ENCODE measurements at regions not wholly inside any gene's neighbourhood (a gene's known extent, or its start where the extent isn't known, plus 50 kb on each side); places are given as distances from the start of the nearest gene placed in this dataset.

GRCh38 chr14:44669496-44669895, 162.4 kb upstream of the FSCB start:
- Histone ChIP-seq H3K9ac (ENCODE audit: insufficient read depth, low read depth, low read length) (no peak overlapping the region), H3K4me2 (ENCODE audit: low read depth, low read length) (no peak overlapping the region), H3K27ac (ENCODE audit: extremely low read length, insufficient read depth, low read length) (no peak overlapping the region), H3K79me2 (ENCODE audit: insufficient read depth, low read length) (no peaks in the 10 kb centered on the region), H3K36me3 (replicated peaks in 1 of 2; ENCODE audit: control insufficient read depth in 1 of 2, insufficient read depth in 2 of 2, low read length in 2 of 2) (no peaks in the 10 kb centered on the region), H2AFZ (ENCODE audit: low read length) (no peak overlapping the region), H3K9me3 (ENCODE audit: low read length) (peaks cover 14% of the 10 kb centered on the region; the same call in 1 of the 2 replicates), H3K27me3 (ENCODE audit: control insufficient read depth in 1 of 2, insufficient read depth in 2 of 2, low read length in 2 of 2) (no peaks in the 10 kb centered on the region), H3K4me3 (replicated peaks in 1 of 3; ENCODE audit: insufficient read depth in 1 of 3, low read depth in 2 of 3, low read length in 3 of 3) (no peak overlapping the region), H3K4me1 (ENCODE audit: insufficient read depth, low read length) (no peaks in the 10 kb centered on the region), H4K20me1 (ENCODE audit: insufficient read depth, low read length) (no peaks in the 10 kb centered on the region)
- BruUV-seq (replicated peaks): no TSS peak
- ChIA-PET POLR2A (no interaction called here), CTCF (ENCODE audit: low intra/inter-chr PET ratio, low total read pairs) (no interaction called here)
- FAIRE-seq (no peak), ATAC-seq (no peak), DNase-seq (ENCODE audit: low spot score) (no peak)
- in situ Hi-C loops (cut with HindIII; ENCODE audit: extremely low pct_ligation_motif_present, low pct_unique_long_range_greater_than_20kb): no loop called here
- intact Hi-C loops (cut with micrococcal nuclease; ENCODE audit: unreplicated experiment): no loop called here
- WGBS (ENCODE audit: low lambda C conversion rate): 29% methylated on average over 3 of the region's 3 CpGs
- TF ChIP-seq ZNF720 (CRISPR knock-in tag; IDR thresholded peaks at IDR 0.05): no peak
- TF ChIP-seq NFKB2 (CRISPR knock-in tag; IDR thresholded peaks at IDR 0.05; ENCODE audit: borderline replicate concordance): no peak
- TF ChIP-seq SUZ12 (IDR thresholded peaks at IDR 0.05; ENCODE audit: low read depth, low read length): no peak
- no peak for TF ChIP-seq MXD3 (CRISPR knock-in tag; IDR thresholded peaks at IDR 0.05)
- TF ChIP-seq SALL2 (CRISPR knock-in tag; IDR thresholded peaks at IDR 0.05): no peak
- TF ChIP-seq PHF20 (CRISPR knock-in tag; IDR thresholded peaks at IDR 0.05): no peak
- TF ChIP-seq ZNF33B (CRISPR knock-in tag; IDR thresholded peaks at IDR 0.05): no peak
- TF ChIP-seq ZIK1 (CRISPR knock-in tag; IDR thresholded peaks at IDR 0.05; ENCODE audit: borderline replicate concordance, low read depth): no peak
- TF ChIP-seq HDAC6 (IDR thresholded peaks at IDR 0.05; ENCODE audit: low read depth, low read length): no peak
- TF ChIP-seq ZNF335 (CRISPR knock-in tag; IDR thresholded peaks at IDR 0.05): no peak
- no peak for TF ChIP-seq SOX6 (IDR thresholded peaks at IDR 0.05)
- TF ChIP-seq SOX6 (CRISPR knock-in tag; IDR thresholded peaks at IDR 0.05): no peak
- no peak for TF ChIP-seq ZNF646 (CRISPR knock-in tag; IDR thresholded peaks at IDR 0.05)
- TF ChIP-seq ZBTB25 (CRISPR knock-in tag; IDR thresholded peaks at IDR 0.05): no peak
- TF ChIP-seq ZNF274 (CRISPR knock-in tag; IDR thresholded peaks at IDR 0.05): no peak

Data from HepG2 (cell line).